Coronary artery (tissue), 2 donors: ENCODE measurements at regions not wholly inside any gene's neighbourhood (a gene's known extent, or its start where the extent isn't known, plus 50 kb on each side); places are given as distances from the start of the nearest gene placed in this dataset.

Source experiments
- DNase-seq: peaks from one replicate; pipeline ENCODE4 v3.0.0-alpha.2; 2017; ENCODE audit warnings: low spot score
- H3K27ac ChIP-seq, 2 donors: fragments of 200-600 bp; sonication (generic); one replicate each; pipeline ENCODE4 v1.5.1; 2016 to 2019
- H3K4me3 ChIP-seq: fragments of 200-600 bp; sonication (generic); 2 replicates; pipeline ENCODE4 v1.5.1; 2016; ENCODE audit warnings: mild to moderate bottlenecking, moderate library complexity
- CTCF ChIP-seq: fragments of 200-600 bp; sonication (generic); IDR thresholded peaks from one replicate; pipeline ENCODE4 v1.5.1; 2019; ENCODE audit warnings: antibody characterized with exemption

GRCh38 chr15:62601777-62602545 is 436.9 kb upstream of the C2CD4B start:
- H3K27ac ChIP-seq: no peak overlapping the region
- H3K4me3 ChIP-seq: no peak overlapping the region
- no peak for DNase-seq
- no peak for TF ChIP-seq CTCF

- Histone ChIP-seq H3K27ac (peak overlapping the region in 1 of 2 donors; percentile 50), H3K4me3 (no peak overlapping the region)
- DNase-seq: no peak
- TF ChIP-seq CTCF: no peak
These were observed 438.7 kb upstream of the C2CD4B start for GRCh38 chr15:62603742-62604141.

- no peak for DNase-seq
- TF ChIP-seq CTCF: no peak
- H3K4me3 ChIP-seq: no peak overlapping the region
- peak overlapping the region in 1 of 2 donors; percentile 46 for H3K27ac ChIP-seq
These were observed 437.3 kb upstream of the TPM1 start for GRCh38 chr15:62605282-62605681.

- Histone ChIP-seq H3K4me3 (no peak overlapping the region), H3K27ac (peak overlapping the region in 1 of 2 donors; percentile 41)
- no peak for TF ChIP-seq CTCF
- no peak for DNase-seq
These were observed 436.0 kb upstream of the TPM1 start for GRCh38 chr15:62606376-62607113.

- TF ChIP-seq CTCF: no peak
- H3K4me3 ChIP-seq: no peak overlapping the region
- DNase-seq: no peak
- no peak overlapping the region for H3K27ac ChIP-seq
These were observed 435.5 kb upstream of the TPM1 start for GRCh38 chr15:62607114-62607462.

GRCh38 chr15:62607643-62608042 is 434.9 kb upstream of the TPM1 start:
- Histone ChIP-seq H3K27ac (no peak overlapping the region), H3K4me3 (no peak overlapping the region)
- TF ChIP-seq CTCF: no peak
- no peak for DNase-seq

GRCh38 chr15:62608369-62608768 is 434.2 kb upstream of the TPM1 start:
- H3K4me3 ChIP-seq: no peak overlapping the region
- no peak overlapping the region for H3K27ac ChIP-seq
- no peak for TF ChIP-seq CTCF
- no peak for DNase-seq
